Kidney (tissue), 13 donors: ENCODE measurements at regions not wholly inside any gene's neighbourhood (a gene's known extent, or its start where the extent isn't known, plus 50 kb on each side); places are given as distances from the start of the nearest gene placed in this dataset.

ENCODE experiments used
- DNase-seq, 5 donors: peaks; one replicate each; pipeline ENCODE4 v3.0.0-alpha.2; 2013 to 2020
- FAIRE-seq: peaks from 2 replicates; lab custom pipeline; 2012; peaks lifted over from hg19 to GRCh38; lab: Jason Lieb, UNC
- H3K27ac ChIP-seq, 2 donors: one replicate each; pipeline ENCODE4 v1.7.0; 2013; ENCODE audit warnings: low read depth in 2 of 2, low read length in 2 of 2, inconsistent platforms in 1 of 2
- H3K27me3 ChIP-seq: one replicate; pipeline ENCODE4 v1.7.1; 2013; ENCODE audit warnings: low read length, inconsistent platforms; ENCODE audit not compliant: control insufficient read depth, insufficient read depth
- H3K36me3 ChIP-seq, 3 donors: one replicate each; pipeline versions ENCODE4 v1.7.0 to v1.7.1; 2013; ENCODE audit warnings: low read length in 3 of 3, control low read depth in 1 of 3, inconsistent platforms in 1 of 3; ENCODE audit not compliant: insufficient read depth in 3 of 3, control insufficient read depth in 2 of 3
- H3K4me1 ChIP-seq, 3 donors: one replicate each; pipeline versions ENCODE4 v1.7.0 to v1.7.1; 2013; ENCODE audit warnings: low read length in 3 of 3, inconsistent platforms in 1 of 3, low read depth in 1 of 3; ENCODE audit not compliant: control insufficient read depth in 2 of 3, insufficient read depth in 2 of 3
- H3K4me3 ChIP-seq, 3 donors: one replicate each; pipeline versions ENCODE4 v1.7.0 to v1.8.1; 2013; ENCODE audit warnings: low read length in 3 of 3, control low read depth in 1 of 3, inconsistent platforms in 1 of 3
- H3K9ac ChIP-seq, 3 donors: one replicate each; pipeline versions ENCODE4 v1.7.0 to v1.7.1; 2013; ENCODE audit warnings: low read length in 3 of 3, control low read depth in 1 of 3, inconsistent platforms in 1 of 3
- H3K9me3 ChIP-seq, 3 donors: one replicate each; pipeline versions ENCODE4 v1.7.0 to v1.7.1; 2013; ENCODE audit warnings: low read length in 3 of 3, control low read depth in 1 of 3, inconsistent platforms in 1 of 3; ENCODE audit not compliant: control insufficient read depth in 2 of 3, insufficient read depth in 1 of 3
- CTCF ChIP-seq: IDR thresholded peaks from 3 replicates; pipeline ENCODE4 v1.5.1; 2012; ENCODE audit warnings: mild to moderate bottlenecking, moderate library complexity, borderline replicate concordance; ENCODE audit not compliant: insufficient read depth; ENCODE audit errors: extremely low read depth
- intact Hi-C: fragments of 100-400 bp; cut with DNase I; formaldehyde crosslinking; loops from one replicate; pipeline ENCODE4 v1.11.1; 2022
- donor health status: control.
- donor health status: control.
- donor health status: control.
- donor health status: control.
- donor health status: control.
- donor health status: DM: yes; HTN: yes; CAD: no.
- donor health status: Normal renal cell carcinoma (clear cell type).

- no peak for DNase-seq
- no peaks in the 10 kb centered on the region for H3K27me3 ChIP-seq
- H3K36me3 ChIP-seq = no peaks in the 10 kb centered on the region
- H3K9me3 ChIP-seq = no peaks in the 10 kb centered on the region
- H3K4me3 ChIP-seq = no peak overlapping the region
- H3K9ac ChIP-seq = no peak overlapping the region
- no peak for TF ChIP-seq CTCF
- intact Hi-C loops = no loop called here
- H3K4me1 ChIP-seq = no peaks in the 10 kb centered on the region
- no peak for FAIRE-seq
- H3K27ac ChIP-seq = no peak overlapping the region
Observed at GRCh38 chr9:120338340-120338739, 241.6 kb downstream of the CDK5RAP2 start.

- H3K9me3 ChIP-seq = no peaks in the 10 kb centered on the region
- intact Hi-C loops = no loop called here
- no peak for DNase-seq
- FAIRE-seq = no peak
- no peak overlapping the region for H3K4me3 ChIP-seq
- no peak for TF ChIP-seq CTCF
- no peaks in the 10 kb centered on the region for H3K27me3 ChIP-seq
- no peaks in the 10 kb centered on the region for H3K36me3 ChIP-seq
- H3K9ac ChIP-seq = no peak overlapping the region
- no peaks in the 10 kb centered on the region for H3K4me1 ChIP-seq
- no peak overlapping the region for H3K27ac ChIP-seq
Observed at GRCh38 chr9:120337131-120337530, 242.8 kb downstream of the CDK5RAP2 start.

- DNase-seq = no peak
- TF ChIP-seq CTCF = no peak
- Histone ChIP-seq H3K27ac (no peak overlapping the region), H3K9me3 (no peaks in the 10 kb centered on the region), H3K27me3 (no peaks in the 10 kb centered on the region), H3K9ac (no peak overlapping the region), H3K36me3 (no peaks in the 10 kb centered on the region), H3K4me1 (no peaks in the 10 kb centered on the region), H3K4me3 (no peak overlapping the region)
- intact Hi-C loops = no loop called here
- FAIRE-seq = no peak
Observed at GRCh38 chr9:120336753-120337090, 243.2 kb downstream of the CDK5RAP2 start.

GRCh38 chr9:120336021-120336752 lies 243.8 kb downstream of the CDK5RAP2 start:
- Histone ChIP-seq H3K27ac (no peak overlapping the region), H3K27me3 (no peaks in the 10 kb centered on the region), H3K9me3 (no peaks in the 10 kb centered on the region), H3K9ac (no peak overlapping the region), H3K36me3 (no peaks in the 10 kb centered on the region), H3K4me1 (no peaks in the 10 kb centered on the region), H3K4me3 (no peak overlapping the region)
- DNase-seq (peak in 1 of 5 donors; percentile 20), FAIRE-seq (no peak)
- TF ChIP-seq CTCF = no peak
- intact Hi-C loops = no loop called here
